GM12878 (cell line): ENCODE measurements at regions not wholly inside any gene's neighbourhood (a gene's known extent, or its start where the extent isn't known, plus 50 kb on each side); places are given as distances from the start of the nearest gene placed in this dataset.
A peak's percentile ranks its signal among the peaks of the same experiment; 100 is the strongest.

ENCODE experiments used
- ATAC-seq: fragments of 200-7000 bp; cut with Tn5 transposase; 3 replicates; pipeline ENCODE4 v1.9.1; 2020; ENCODE audit warnings: mild to moderate bottlenecking, moderate library complexity
- BruUV-seq: library from RNA; stranded (reverse); fragments of 400-500 nt; replicated peaks from 2 replicates; lab custom pipeline; 2021; lab: Mats Ljungman, UMichigan
- CTCF ChIA-PET: fragments of 300-600 bp; sonication (Branson Sonifier 250); formaldehyde crosslinking; extraction: SDS; loops from one replicate; lab custom pipeline; 2021; ENCODE audit warnings: inconsistent platforms; lab: Yijun Ruan, JAX
- POLR2A ChIA-PET: fragments of 350-600 bp; formaldehyde crosslinking; extraction: SDS; loops from one replicate; lab custom pipeline; 2021; ENCODE audit warnings: inconsistent platforms; lab: Charles Lee
- RAD21 ChIA-PET: fragments of 300-600 bp; sonication (Branson Sonifier 250); formaldehyde crosslinking; loops from one replicate; lab custom pipeline; 2023; ENCODE audit warnings: antibody characterized with exemption; ENCODE audit not compliant: unreplicated experiment; lab: Charles Lee
- SMC1A ChIA-PET: fragments of 300-600 bp; sonication (Branson Sonifier 250); formaldehyde crosslinking; loops from one replicate; lab custom pipeline; 2023; ENCODE audit not compliant: unreplicated experiment, uncharacterized antibody; lab: Charles Lee
- DNase-seq: peaks from one replicate; pipeline ENCODE4 v3.0.0-alpha.2; 2011; ENCODE audit warnings: low read depth, low spot score
- FAIRE-seq: peaks from 3 replicates; lab custom pipeline; 2011; peaks lifted over from hg19 to GRCh38; lab: Jason Lieb, UNC
- H2AFZ ChIP-seq: 2 replicates; pipeline ENCODE4 v1.6.0; 2011; ENCODE audit warnings: low read depth, low read length, control low read depth; ENCODE audit not compliant: control insufficient read depth
- H3K27ac ChIP-seq: 2 replicates; pipeline ENCODE4 v1.5.1; 2011; ENCODE audit warnings: control low read depth; ENCODE audit not compliant: control insufficient read depth, insufficient read depth
- H3K27me3 ChIP-seq, 2 experiments: replicated peaks in 1 of 2; 2 replicates each; pipeline versions ENCODE4 v1.6.0 to v1.6.1; 2011; ENCODE audit warnings: low read length in 1 of 2; ENCODE audit not compliant: control insufficient read depth in 2 of 2, insufficient read depth in 2 of 2
- H3K36me3 ChIP-seq, 2 experiments: 2 replicates each; pipeline ENCODE4 v1.5.1; 2011; ENCODE audit warnings: low read length in 1 of 2; ENCODE audit not compliant: control insufficient read depth in 2 of 2, insufficient read depth in 2 of 2
- H3K4me1 ChIP-seq: 2 replicates; pipeline ENCODE4 v1.6.1; 2011; ENCODE audit warnings: mild to moderate bottlenecking, low read length, moderate library complexity, mixed read lengths; ENCODE audit not compliant: control insufficient read depth, insufficient read depth
- H3K4me2 ChIP-seq: 2 replicates; pipeline ENCODE4 v1.6.0; 2011; ENCODE audit warnings: control low read depth; ENCODE audit not compliant: control insufficient read depth, insufficient read depth
- H3K4me3 ChIP-seq: fragments of 200-600 bp; sonication (generic); 2 replicates; pipeline ENCODE4 v1.5.1; 2016
- H3K79me2 ChIP-seq: 2 replicates; pipeline ENCODE4 v1.6.0; 2011; ENCODE audit warnings: low read length; ENCODE audit not compliant: control insufficient read depth, insufficient read depth
- H3K9ac ChIP-seq: 2 replicates; pipeline ENCODE4 v1.8.0; 2011; ENCODE audit warnings: low read length, control low read depth, mixed read lengths; ENCODE audit not compliant: control insufficient read depth, insufficient read depth
- H3K9me3 ChIP-seq: replicated peaks from 3 replicates; pipeline ENCODE4 v1.5.1; 2011; ENCODE audit warnings: mild to moderate bottlenecking, low read length; ENCODE audit not compliant: control insufficient read depth, insufficient read depth
- H4K20me1 ChIP-seq: 2 replicates; pipeline ENCODE4 v1.6.0; 2011; ENCODE audit not compliant: control insufficient read depth, insufficient read depth
- BCLAF1 ChIP-seq: fragments of 450-650 bp; IDR thresholded peaks from 2 replicates; pipeline ENCODE4 v1.6.1; 2017; ENCODE audit warnings: antibody characterized with exemption, mild to moderate bottlenecking, moderate library complexity
- CBX3 ChIP-seq: fragments of 200-600 bp; sonication (generic); IDR thresholded peaks from 2 replicates; pipeline ENCODE4 v1.6.1; 2016; ENCODE audit warnings: low read depth, borderline replicate concordance
- CHD2 ChIP-seq: IDR thresholded peaks from 2 replicates; pipeline ENCODE4 v1.6.1; 2011; ENCODE audit warnings: low read depth, low read length, improper control_type of control experiment, borderline replicate concordance
- ETV6 ChIP-seq, 2 experiments: fragments of 450-650 bp in 1 of 2; IDR thresholded peaks in 1 of 2; conservative IDR thresholded peaks in 1 of 2; 2 replicates each; pipeline ENCODE4 v1.6.1; 2014; ENCODE audit warnings: antibody characterized with exemption in 1 of 2, borderline replicate concordance in 1 of 2, low read depth in 1 of 2, mild to moderate bottlenecking in 1 of 2, moderate library complexity in 1 of 2
- GABPA ChIP-seq: IDR thresholded peaks from 2 replicates; pipeline ENCODE4 v1.6.1; 2014; ENCODE audit warnings: antibody characterized with exemption, low read depth, mild to moderate bottlenecking, inconsistent platforms
- HCFC1 ChIP-seq: fragments of 150-350 bp; IDR thresholded peaks from 2 replicates; pipeline ENCODE4 v1.6.1; 2014; ENCODE audit warnings: low read length
- HDGF ChIP-seq: fragments of 450-650 bp; IDR thresholded peaks from 2 replicates; pipeline ENCODE4 v1.6.1; 2016; ENCODE audit warnings: antibody characterized with exemption
- IKZF1 ChIP-seq: fragments of 450-650 bp; conservative IDR thresholded peaks from 2 replicates; pipeline ENCODE4 v1.6.1; 2017; ENCODE audit warnings: antibody characterized with exemption, mild to moderate bottlenecking
- PKNOX1 ChIP-seq: fragments of 450-650 bp; IDR thresholded peaks from 2 replicates; pipeline ENCODE4 v1.6.1; 2016; ENCODE audit warnings: mild to moderate bottlenecking
- POLR2A ChIP-seq: IDR thresholded peaks from 2 replicates; pipeline ENCODE4 v1.6.1; 2011; ENCODE audit warnings: low read depth, mild to moderate bottlenecking, low read length
- PRDM15 ChIP-seq: fragments of 450-650 bp; formaldehyde crosslinking; IDR thresholded peaks from 2 replicates; pipeline ENCODE4 v1.4.0; 2020; ENCODE audit warnings: mild to moderate bottlenecking, moderate library complexity
- RUNX3 ChIP-seq: IDR thresholded peaks from 2 replicates; pipeline ENCODE4 v1.6.1; 2012; ENCODE audit warnings: low read length, inconsistent platforms
- SIX5 ChIP-seq: IDR thresholded peaks from 2 replicates; pipeline ENCODE4 v1.6.1; 2011; ENCODE audit warnings: mild to moderate bottlenecking, low read depth, low read length, moderate library complexity; ENCODE audit not compliant: severe bottlenecking
- SRF ChIP-seq, 2 experiments: IDR thresholded peaks; 2 replicates each; pipeline ENCODE4 v1.6.1; 2011; ENCODE audit warnings: low read depth in 2 of 2, low read length in 2 of 2, mild to moderate bottlenecking in 1 of 2, moderate library complexity in 1 of 2
- STAT3 ChIP-seq: IDR thresholded peaks from 2 replicates; pipeline ENCODE4 v1.6.1; 2011; ENCODE audit warnings: low read depth, low read length, improper control_type of control experiment
- TBL1XR1 ChIP-seq: IDR thresholded peaks from 2 replicates; pipeline ENCODE4 v1.6.1; 2012; ENCODE audit warnings: low read depth, low read length, improper control_type of control experiment
- YY1 ChIP-seq: IDR thresholded peaks from 2 replicates; pipeline ENCODE4 v1.6.1; 2011; ENCODE audit warnings: low read depth, mild to moderate bottlenecking, low read length
- WGBS: methylation state at CpG from one replicate; pipeline ENCODE4 v1.1.6; 2016; ENCODE audit warnings: low lambda C conversion rate; ENCODE audit not compliant: insufficient replicate concordance, insufficient coverage; ENCODE audit errors: missing lambda C conversion rate; 5-methylcytosine and 5-hydroxymethylcytosine counted together
- in situ Hi-C: fragments of 300-500 bp; cut with MboI; formaldehyde crosslinking; loops from 9 replicates; pipeline ENCODE4 v1.14.3; 2018; ENCODE audit warnings: mixed read lengths
- intact Hi-C: fragments of 100-400 bp; cut with micrococcal nuclease; formaldehyde crosslinking; loops from one replicate; pipeline ENCODE4 v1.14.2; 2022; ENCODE audit not compliant: unreplicated experiment

GRCh38 chr7:19408706-19409220, 263.5 kb upstream of the FERD3L start (continued):
- TF ChIP-seq BCLAF1 (no peak), SRF (IDR thresholded peaks at IDR 0.05; ENCODE audit: low read depth in 2 of 2, low read length in 2 of 2) (no peak), SIX5 (no peak), HCFC1 (no peak), POLR2A (no peak)
- TF ChIP-seq, all 136 proteins: peak for 0

GRCh38 chr7:19407270-19407669, 262.0 kb upstream of the FERD3L start:
- in situ Hi-C loops (no loop called here), intact Hi-C loops (no loop called here)
- Histone ChIP-seq H3K27me3 (no peaks in the 10 kb centered on the region), H4K20me1 (no peaks in the 10 kb centered on the region), H3K79me2 (no peaks in the 10 kb centered on the region), H3K4me1 (no peaks in the 10 kb centered on the region), H3K9ac (no peak overlapping the region), H3K27ac (no peak overlapping the region), H3K4me2 (no peak overlapping the region), H3K4me3 (no peak overlapping the region), H3K36me3 (no peaks in the 10 kb centered on the region), H3K9me3 (no peaks in the 10 kb centered on the region), H2AFZ (no peak overlapping the region)
- ChIA-PET RAD21 (no interaction called here), CTCF (interaction anchor here (0.6 kb wide), 1 partner anchor 206 kb away, joined by 3 read pairs; no protein-coding TSS in a partner anchor), SMC1A (interaction anchor here (1.6 kb wide), 1 partner anchor 19 kb away, joined by 3 read pairs; no protein-coding TSS in a partner anchor), POLR2A (no interaction called here)
- DNase-seq = no peak
- peak; percentile 78 for ATAC-seq
- WGBS = 18% methylated on average over 3 of the region's 4 CpGs
- BruUV-seq = no TSS peak
- TF ChIP-seq GABPA (peak; percentile 18; the same call in 1 of the 2 replicates), PRDM15 (CRISPR knock-in tag) (no peak), IKZF1 (no peak), ETV6 (conservative IDR thresholded peaks at IDR 0.05 in 1 of 2, IDR thresholded peaks at IDR 0.05 in 1 of 2; ENCODE audit: borderline replicate concordance in 1 of 2, low read depth in 1 of 2) (peak in 1 of 2 experiments; percentile 73; a peak in 2 of 4 replicates), PKNOX1 (no peak), HDGF (no peak), YY1 (no peak), STAT3 (no peak), CBX3 (no peak), TBL1XR1 (no peak), RUNX3 (peak; percentile 28; the same call in 1 of the 2 replicates), CHD2 (no peak)
- no peak for FAIRE-seq
